Fibroblast of skin of back (primary cell): ENCODE measurements at regions not wholly inside any gene's neighbourhood (a gene's known extent, or its start where the extent isn't known, plus 50 kb on each side); places are given as distances from the start of the nearest gene placed in this dataset.

Experiments
- DNase-seq: peaks from one replicate; pipeline ENCODE4 v3.0.0-alpha.2; 2013

- DNase-seq = no peak
Observed at GRCh38 chr12:126538888-126539287, 1473.7 kb downstream of the AACS start.

GRCh38 chr12:126545411-126545810, 1480.2 kb downstream of the AACS start:
- DNase-seq = no peak

- DNase-seq = no peak
Observed at GRCh38 chr12:126547905-126548304, 1482.7 kb downstream of the AACS start.

GRCh38 chr12:126551869-126552268, 1486.6 kb downstream of the AACS start:
- DNase-seq = no peak

- DNase-seq = no peak
Observed at GRCh38 chr12:126554625-126555024, 1489.4 kb downstream of the AACS start.

GRCh38 chr12:126557659-126558058, 1492.4 kb downstream of the AACS start:
- DNase-seq = no peak

- DNase-seq = no peak
Observed at GRCh38 chr12:126558219-126558618, 1493.0 kb downstream of the AACS start.

GRCh38 chr12:126558810-126559209, 1493.6 kb downstream of the AACS start:
- DNase-seq = no peak

- DNase-seq = no peak
Observed at GRCh38 chr12:126567016-126567415, 1501.8 kb downstream of the AACS start.

- DNase-seq = no peak
Observed at GRCh38 chr12:126569706-126570105, 1504.5 kb downstream of the AACS start.

- DNase-seq = no peak
Observed at GRCh38 chr12:126570566-126570965, 1505.3 kb downstream of the AACS start.

GRCh38 chr12:126572170-126572569, 1506.9 kb downstream of the AACS start:
- DNase-seq = no peak

- no peak for DNase-seq
Observed at GRCh38 chr12:126581655-126582054, 1516.4 kb downstream of the AACS start.

- no peak for DNase-seq
Observed at GRCh38 chr12:126582231-126582630, 1517.0 kb downstream of the AACS start.

- DNase-seq = no peak
Observed at GRCh38 chr12:126588586-126589249, 1523.5 kb downstream of the AACS start.

GRCh38 chr12:126591533-126591932, 1526.3 kb downstream of the AACS start:
- DNase-seq = no peak

- DNase-seq = no peak
Observed at GRCh38 chr12:126601184-126602170, 1536.2 kb downstream of the AACS start.

GRCh38 chr12:126602612-126603011, 1537.4 kb downstream of the AACS start:
- DNase-seq = no peak

GRCh38 chr12:126607157-126607556, 1541.9 kb downstream of the AACS start:
- no peak for DNase-seq

GRCh38 chr12:126607867-126608266, 1542.6 kb downstream of the AACS start:
- no peak for DNase-seq

GRCh38 chr12:126608607-126609175, 1543.5 kb downstream of the AACS start:
- no peak for DNase-seq

GRCh38 chr12:126616441-126616840, 1551.2 kb downstream of the AACS start:
- no peak for DNase-seq

- DNase-seq = no peak
Observed at GRCh38 chr12:126617312-126617711, 1552.1 kb downstream of the AACS start.
